Fibroblast of lung (primary cell): ENCODE measurements at regions not wholly inside any gene's neighbourhood (a gene's known extent, or its start where the extent isn't known, plus 50 kb on each side); places are given as distances from the start of the nearest gene placed in this dataset.

Experiments used
- DNase-seq, 2 donors: peaks; one replicate each; pipeline versions ENCODE4 v3.0.0 to v3.0.0-alpha.2; 2010; ENCODE audit warnings: low read depth in 2 of 2
- H2AFZ ChIP-seq: 2 replicates; pipeline ENCODE4 v1.5.1; 2012; ENCODE audit warnings: low read length, control low read depth, inconsistent platforms
- H3K27ac ChIP-seq: 2 replicates; pipeline ENCODE4 v1.5.1; 2011; ENCODE audit warnings: low read length, control low read depth; ENCODE audit not compliant: insufficient read depth
- H3K27me3 ChIP-seq: 2 replicates; pipeline ENCODE4 v1.5.1; 2011; ENCODE audit warnings: mild to moderate bottlenecking, low read length; ENCODE audit not compliant: control insufficient read depth, insufficient read depth
- H3K36me3 ChIP-seq: 2 replicates; pipeline ENCODE4 v1.5.1; 2011; ENCODE audit warnings: low read length; ENCODE audit not compliant: control insufficient read depth, insufficient read depth
- H3K4me1 ChIP-seq: 2 replicates; pipeline ENCODE4 v1.5.1; 2011; ENCODE audit warnings: low read length; ENCODE audit not compliant: control insufficient read depth, insufficient read depth; ENCODE audit errors: extremely low read depth
- H3K4me2 ChIP-seq: 2 replicates; pipeline ENCODE4 v1.5.1; 2011; ENCODE audit warnings: low read length, control low read depth; ENCODE audit not compliant: insufficient read depth; ENCODE audit errors: extremely low read depth
- H3K4me3 ChIP-seq, 4 experiments: fragments of 200-600 bp in 1 of 4; sonication (generic) in 1 of 4; replicated peaks in 1 of 4; 2 replicates each; pipeline ENCODE4 v1.5.1; 2011 to 2016; ENCODE audit warnings: low read length in 4 of 4, low read depth in 3 of 4, mild to moderate bottlenecking in 3 of 4, control low read depth in 2 of 4, inconsistent platforms in 1 of 4, mixed read lengths in 1 of 4; ENCODE audit not compliant: insufficient read depth in 1 of 4; ENCODE audit errors: control extremely low read depth in 1 of 4
- H3K79me2 ChIP-seq: 2 replicates; pipeline ENCODE4 v1.5.1; 2012; ENCODE audit warnings: mild to moderate bottlenecking, low read length, inconsistent platforms; ENCODE audit not compliant: control insufficient read depth, insufficient read depth
- H3K9ac ChIP-seq: 2 replicates; pipeline ENCODE4 v1.5.1; 2011; ENCODE audit warnings: mild to moderate bottlenecking, low read length, control low read depth; ENCODE audit not compliant: insufficient read depth
- H3K9me3 ChIP-seq: 2 replicates; pipeline ENCODE4 v1.5.1; 2012; ENCODE audit warnings: low read depth, low read length; ENCODE audit not compliant: control insufficient read depth, insufficient read depth
- H4K20me1 ChIP-seq: 2 replicates; pipeline ENCODE4 v1.5.1; 2011; ENCODE audit warnings: low read length; ENCODE audit not compliant: control insufficient read depth, insufficient read depth; ENCODE audit errors: extremely low read depth
- EZH2 ChIP-seq: IDR thresholded peaks from 2 replicates; pipeline ENCODE4 v1.5.1; 2012; ENCODE audit warnings: low read length, control low read depth, mild to moderate bottlenecking; ENCODE audit errors: missing control alignments
- TF ChIP-seq, protein P1 (sequence below), 2 donors: IDR thresholded peaks in 1 of 2; conservative IDR thresholded peaks in 1 of 2; 1 replicate in 1 of 2; 2 replicates in 1 of 2; pipeline ENCODE4 v1.5.1; 2011 to 2012; ENCODE audit warnings: low read length in 2 of 2, control low read depth in 1 of 2, inconsistent platforms in 1 of 2, low read depth in 1 of 2, mild to moderate bottlenecking in 1 of 2

DNA sequence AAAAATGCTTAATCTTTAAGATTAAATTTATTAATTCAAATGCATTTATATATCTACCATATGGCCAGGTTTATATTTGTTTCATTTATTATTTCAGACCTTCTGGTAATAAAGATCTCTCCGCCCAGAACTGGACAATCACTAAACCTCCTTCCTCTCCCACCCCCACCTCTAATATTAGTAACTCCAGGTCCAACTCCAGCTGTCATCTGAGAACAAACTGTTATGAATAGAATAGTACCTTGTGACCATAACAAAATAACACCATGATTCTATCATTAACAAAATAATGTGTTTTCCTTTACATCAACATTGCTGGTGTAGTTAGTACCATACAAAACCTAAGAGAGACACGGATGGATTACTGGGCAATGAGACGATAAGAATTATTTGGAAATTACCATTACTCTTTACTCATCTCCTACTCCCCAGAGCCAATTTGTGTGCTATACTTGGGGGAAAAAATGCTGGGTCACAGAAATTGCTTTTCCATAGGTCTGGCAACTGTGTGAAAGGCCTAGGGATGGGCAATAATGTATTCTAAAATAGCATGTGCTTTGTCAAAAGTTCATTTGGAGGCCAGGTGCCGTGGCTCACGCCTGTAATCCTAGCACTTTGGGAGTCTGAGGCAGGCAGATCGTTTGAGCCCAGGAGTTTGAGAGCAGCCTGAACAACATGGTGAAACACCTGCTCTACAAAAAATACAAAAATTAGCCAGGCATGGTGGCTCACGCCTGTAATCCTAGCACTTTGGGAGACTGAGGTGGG is 186.1 kb downstream of the ENC1 start:
- Histone ChIP-seq H2AFZ (no peak overlapping the region), H4K20me1 (no peaks in the 10 kb centered on the region), H3K9me3 (no peaks in the 10 kb centered on the region), H3K79me2 (no peaks in the 10 kb centered on the region), H3K4me2 (no peak overlapping the region), H3K9ac (no peak overlapping the region), H3K4me3 (no peak overlapping the region), H3K4me1 (no peaks in the 10 kb centered on the region), H3K27me3 (peaks cover under 1% of the 10 kb centered on the region), H3K36me3 (no peaks in the 10 kb centered on the region), H3K27ac (no peak overlapping the region)
- DNase-seq, result no peak
- TF ChIP-seq, protein P1, sequence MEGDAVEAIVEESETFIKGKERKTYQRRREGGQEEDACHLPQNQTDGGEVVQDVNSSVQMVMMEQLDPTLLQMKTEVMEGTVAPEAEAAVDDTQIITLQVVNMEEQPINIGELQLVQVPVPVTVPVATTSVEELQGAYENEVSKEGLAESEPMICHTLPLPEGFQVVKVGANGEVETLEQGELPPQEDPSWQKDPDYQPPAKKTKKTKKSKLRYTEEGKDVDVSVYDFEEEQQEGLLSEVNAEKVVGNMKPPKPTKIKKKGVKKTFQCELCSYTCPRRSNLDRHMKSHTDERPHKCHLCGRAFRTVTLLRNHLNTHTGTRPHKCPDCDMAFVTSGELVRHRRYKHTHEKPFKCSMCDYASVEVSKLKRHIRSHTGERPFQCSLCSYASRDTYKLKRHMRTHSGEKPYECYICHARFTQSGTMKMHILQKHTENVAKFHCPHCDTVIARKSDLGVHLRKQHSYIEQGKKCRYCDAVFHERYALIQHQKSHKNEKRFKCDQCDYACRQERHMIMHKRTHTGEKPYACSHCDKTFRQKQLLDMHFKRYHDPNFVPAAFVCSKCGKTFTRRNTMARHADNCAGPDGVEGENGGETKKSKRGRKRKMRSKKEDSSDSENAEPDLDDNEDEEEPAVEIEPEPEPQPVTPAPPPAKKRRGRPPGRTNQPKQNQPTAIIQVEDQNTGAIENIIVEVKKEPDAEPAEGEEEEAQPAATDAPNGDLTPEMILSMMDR (conservative IDR thresholded peaks at IDR 0.05 in 1 of 2, IDR thresholded peaks at IDR 0.05 in 1 of 2; ENCODE audit: low read depth in 1 of 2, low read length in 2 of 2), result no peak
- TF ChIP-seq EZH2, result no peak

DNA sequence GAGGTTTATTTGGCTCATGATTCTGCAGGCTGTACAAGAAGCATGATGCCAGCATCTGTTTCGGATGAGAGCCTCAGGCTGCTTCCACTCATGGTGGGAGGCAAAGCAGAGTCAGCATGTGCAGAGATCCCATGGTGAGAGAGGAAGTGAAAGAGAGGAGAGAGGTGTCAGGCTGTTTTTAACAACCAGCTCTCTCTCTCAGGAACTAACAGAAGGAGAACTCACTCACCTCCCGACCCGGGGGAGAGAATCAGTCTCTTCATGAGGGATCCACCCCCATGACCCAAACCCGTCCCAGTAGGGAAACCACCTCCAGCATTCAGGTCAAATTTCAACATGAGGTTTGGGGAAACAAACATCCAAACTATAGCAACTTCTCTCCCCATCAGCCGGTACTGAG is 187.7 kb downstream of the ENC1 start:
- Histone ChIP-seq H3K4me1 (no peaks in the 10 kb centered on the region), H3K4me3 (no peak overlapping the region), H3K79me2 (no peaks in the 10 kb centered on the region), H3K27ac (no peak overlapping the region), H3K4me2 (no peak overlapping the region), H4K20me1 (no peaks in the 10 kb centered on the region), H3K27me3 (no peaks in the 10 kb centered on the region), H3K9me3 (no peaks in the 10 kb centered on the region), H3K36me3 (no peaks in the 10 kb centered on the region), H2AFZ (no peak overlapping the region), H3K9ac (no peak overlapping the region)
- TF ChIP-seq, protein P1 (conservative IDR thresholded peaks at IDR 0.05 in 1 of 2, IDR thresholded peaks at IDR 0.05 in 1 of 2; ENCODE audit: low read depth in 1 of 2, low read length in 2 of 2), result no peak
- no peak for TF ChIP-seq EZH2
- DNase-seq, result no peak

DNA sequence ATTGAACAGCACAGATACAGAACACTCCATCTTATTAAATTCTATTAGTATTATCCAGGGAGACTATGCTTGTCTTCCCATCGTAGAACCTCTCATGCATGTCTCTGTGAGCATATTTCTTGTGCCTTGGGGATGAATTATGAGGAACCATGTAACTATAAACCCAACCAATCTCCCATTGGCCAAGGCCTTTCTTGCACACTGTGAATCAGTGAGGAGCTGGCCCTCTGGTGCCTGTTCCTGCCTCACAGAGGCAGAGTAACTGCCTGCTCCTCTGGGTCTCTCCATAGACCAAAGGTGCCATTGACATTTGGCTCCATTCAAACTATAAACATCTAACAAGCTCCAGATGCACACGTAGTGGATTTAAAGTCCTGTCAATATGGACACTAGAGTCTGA is 190.4 kb downstream of the ENC1 start:
- Histone ChIP-seq H3K4me1 (no peaks in the 10 kb centered on the region), H3K27me3 (no peaks in the 10 kb centered on the region), H3K36me3 (no peaks in the 10 kb centered on the region), H4K20me1 (no peaks in the 10 kb centered on the region), H3K9ac (no peak overlapping the region), H2AFZ (no peak overlapping the region), H3K9me3 (no peaks in the 10 kb centered on the region), H3K27ac (no peak overlapping the region), H3K4me2 (no peak overlapping the region), H3K79me2 (no peaks in the 10 kb centered on the region), H3K4me3 (no peak overlapping the region)
- no peak for DNase-seq
- no peak for TF ChIP-seq EZH2
- TF ChIP-seq, protein P1 (conservative IDR thresholded peaks at IDR 0.05 in 1 of 2, IDR thresholded peaks at IDR 0.05 in 1 of 2; ENCODE audit: low read depth in 1 of 2, low read length in 2 of 2), result no peak
